ENCODE measurements at regions not wholly inside any gene's neighbourhood (a gene's known extent, or its start where the extent isn't known, plus 50 kb on each side); places are given as distances from the start of the nearest gene placed in this dataset.
"Not testable (repeated sequence)": the region's sequence is repeated elsewhere in the genome, so short reads cannot be mapped to it uniquely, and the experiment has no call there.

DNA sequence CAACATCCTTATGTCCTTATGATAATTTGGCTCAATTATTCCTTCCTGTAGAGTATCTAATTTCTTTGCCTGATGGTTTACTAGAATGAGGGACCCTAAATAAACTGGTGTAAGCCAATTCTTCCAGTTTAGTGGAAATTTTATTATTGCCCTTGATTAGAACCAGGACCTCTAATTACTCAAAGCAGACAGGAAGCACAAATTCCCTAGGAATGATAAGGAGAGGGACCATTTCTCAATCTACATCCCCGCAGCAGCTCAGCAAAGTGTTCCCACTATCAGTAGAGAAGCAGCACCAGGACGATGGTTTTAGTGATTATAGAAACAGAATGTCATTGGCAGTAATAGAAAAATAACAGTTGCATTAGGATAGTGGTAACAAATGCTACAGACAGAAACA, 97.1 kb downstream of the PLPPR4 start:
- DNase-seq, result no peak

DNA sequence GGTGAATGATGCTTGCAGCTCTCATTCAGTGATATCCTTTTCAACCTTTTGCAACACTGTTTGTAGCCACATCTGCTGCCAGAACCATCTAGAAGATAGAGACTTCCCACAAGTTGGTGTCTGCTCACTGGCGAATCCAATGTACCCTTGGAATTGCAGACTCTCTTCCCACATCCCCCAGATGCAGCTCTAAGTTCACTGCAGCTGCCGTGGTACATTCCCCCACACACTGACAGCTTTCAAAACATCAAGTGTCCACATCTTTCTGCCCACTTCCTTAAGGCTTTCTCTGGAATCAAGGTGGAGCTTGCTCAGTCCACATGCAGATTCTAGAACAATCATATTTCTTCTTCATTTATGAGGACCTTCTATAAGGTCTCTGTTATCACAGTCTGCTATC, 99.2 kb downstream of the PLPPR4 start:
- no peak for DNase-seq

DNA sequence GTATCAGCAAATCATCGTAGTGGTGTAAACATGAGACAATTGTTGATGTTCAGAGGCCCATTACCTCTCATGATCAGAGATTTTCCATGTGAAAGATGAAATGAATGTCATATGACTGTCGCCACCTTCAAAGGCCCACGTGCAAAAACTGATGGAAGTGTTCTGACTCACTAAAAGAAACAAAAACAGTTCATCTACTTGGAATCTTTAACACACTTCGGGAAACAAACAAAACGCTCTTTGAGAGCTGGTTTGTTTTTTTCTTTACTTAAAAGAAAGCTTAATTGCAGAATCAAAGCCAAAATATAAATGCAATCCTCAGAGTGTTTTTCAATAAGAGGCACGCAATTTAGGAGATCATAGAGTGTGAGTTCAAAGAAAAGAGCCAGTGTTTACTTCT, 100.8 kb downstream of the PLPPR4 start:
- no peak for DNase-seq

DNA sequence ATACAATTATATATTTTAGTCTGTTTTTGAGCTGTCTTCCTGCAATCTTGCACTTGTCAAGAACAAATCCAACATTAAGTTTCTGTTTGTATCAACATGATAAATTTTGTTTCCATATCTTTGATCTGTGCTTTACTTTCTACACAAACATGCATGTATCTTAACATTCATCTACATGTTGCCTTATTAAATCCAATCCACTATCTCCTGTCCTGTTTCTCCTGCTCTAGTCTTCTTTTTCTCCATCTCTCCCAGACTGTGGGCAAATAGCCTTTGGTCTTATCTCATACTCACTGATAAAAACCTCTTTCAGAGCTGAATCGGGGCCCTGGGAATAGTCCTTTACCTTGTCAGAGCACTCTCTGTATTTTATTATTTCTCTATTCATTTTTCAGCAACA, 101.3 kb downstream of the PLPPR4 start:
- no peak for DNase-seq

DNA sequence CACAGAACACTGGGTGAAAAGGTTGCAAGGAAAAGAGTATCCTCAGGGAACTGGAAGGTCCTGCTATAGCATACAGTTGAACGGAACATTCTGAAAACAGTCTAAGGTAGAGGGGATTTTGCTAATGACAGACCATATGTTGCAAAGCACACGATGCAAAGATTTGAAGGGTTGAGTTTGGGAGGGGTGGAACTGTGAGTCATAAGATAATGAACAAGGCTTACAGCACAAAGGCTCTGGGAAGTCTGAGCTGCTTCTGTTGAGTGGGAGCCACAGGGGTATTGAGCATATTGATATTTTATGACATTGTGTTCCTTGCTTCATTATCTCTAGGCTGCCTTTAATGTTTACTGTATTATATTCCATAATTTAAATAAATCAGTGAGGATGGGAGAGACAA, 104.9 kb downstream of the PLPPR4 start:
- DNase-seq, result no peak

DNA sequence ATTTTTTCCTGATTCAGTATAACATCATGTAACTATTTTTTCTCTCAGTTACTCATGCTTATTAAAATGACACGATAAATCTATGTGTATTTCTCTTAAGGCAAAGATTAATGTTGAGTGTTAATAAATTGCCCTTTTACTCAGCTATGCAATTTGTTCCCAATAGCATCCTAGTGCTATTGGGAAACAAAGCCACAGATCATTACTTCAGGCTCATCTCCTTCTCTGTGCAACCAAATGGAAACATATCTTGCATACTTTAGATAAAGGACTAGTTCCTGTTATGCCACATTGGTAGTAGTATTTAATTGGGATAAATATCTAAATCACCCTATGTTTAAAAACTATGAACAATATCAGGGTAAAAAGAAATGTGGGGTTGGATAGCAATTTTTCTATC, 106.2 kb downstream of the PLPPR4 start:
- no peak for DNase-seq

DNA sequence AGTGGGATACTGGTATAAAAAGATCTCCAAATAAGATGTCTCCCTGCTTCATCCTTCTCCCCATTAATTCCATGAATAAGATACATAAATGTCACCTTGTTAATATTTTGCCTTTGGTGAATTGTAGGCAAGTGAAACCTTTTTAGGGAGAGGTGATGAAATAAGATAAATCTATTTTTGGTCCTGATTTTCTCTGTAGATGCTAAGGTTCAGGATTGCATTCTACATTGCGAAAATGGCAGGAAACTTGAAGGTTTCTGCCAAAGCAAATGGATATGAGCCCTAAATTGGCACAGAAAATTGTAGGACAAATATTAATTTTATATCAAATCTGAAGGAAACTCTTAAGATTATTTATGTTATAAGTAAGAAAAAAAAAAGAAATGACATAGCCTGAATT, 107.1 kb downstream of the PLPPR4 start:
- DNase-seq, result no peak

DNA sequence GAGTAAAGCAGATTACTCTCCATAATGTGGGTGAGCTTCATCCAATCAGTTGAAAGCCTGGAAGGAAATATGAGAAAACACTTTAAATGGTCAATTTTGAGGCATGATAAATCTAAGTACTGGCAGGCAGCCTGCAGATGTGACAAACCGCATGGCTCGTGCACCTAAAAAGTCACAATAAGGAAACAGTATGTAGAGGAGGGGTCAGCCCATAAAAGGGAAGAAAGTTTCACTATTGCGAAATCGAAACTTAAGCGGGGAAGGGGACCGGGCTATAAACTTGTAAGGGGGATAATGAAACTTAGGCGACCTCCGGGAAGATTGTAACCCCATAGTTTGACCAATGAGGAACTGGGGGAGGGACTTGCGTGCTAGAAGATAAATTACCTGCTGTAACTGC, 109.8 kb downstream of the PLPPR4 start:
- DNase-seq, result no peak

DNA sequence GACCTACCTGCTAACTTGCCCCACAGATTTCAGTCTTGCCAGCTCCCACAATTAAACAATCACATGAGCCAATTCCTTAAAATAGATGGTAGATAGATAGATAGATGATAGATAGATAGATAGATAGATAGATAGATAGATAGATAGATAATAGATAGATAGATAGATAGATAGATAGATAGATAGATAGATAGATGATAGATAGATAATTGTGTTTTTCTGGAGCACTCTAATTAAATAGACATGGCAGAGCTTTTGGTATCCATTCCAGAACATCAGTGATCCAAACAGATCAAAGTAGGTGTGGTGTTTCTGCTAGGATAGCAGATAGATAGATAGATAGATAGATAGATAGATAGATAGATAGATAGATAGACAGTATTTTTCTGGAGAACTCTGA, 110.4 kb downstream of the PLPPR4 start:
- DNase-seq, result not testable (repeated sequence)

DNA sequence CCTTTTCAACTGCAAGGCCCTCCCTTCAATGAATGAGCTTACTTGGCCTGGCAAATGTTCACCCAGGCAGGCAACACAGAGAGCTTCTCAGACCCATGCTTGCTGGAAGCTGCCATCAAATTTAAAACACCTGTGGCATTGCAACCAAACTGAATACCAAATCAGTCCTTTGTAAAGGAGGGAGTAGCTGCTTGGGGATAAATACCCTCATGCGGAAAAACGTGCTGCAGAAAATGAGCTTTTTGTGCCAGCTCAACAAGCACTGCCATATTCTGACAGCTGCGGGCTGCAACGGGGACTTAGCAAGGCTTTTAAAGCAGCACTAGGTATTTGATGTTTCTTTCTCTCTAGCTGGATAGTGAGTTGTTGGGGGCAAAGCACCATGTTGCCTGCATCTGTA, 119.7 kb downstream of the PLPPR4 start:
- no peak for DNase-seq

DNA sequence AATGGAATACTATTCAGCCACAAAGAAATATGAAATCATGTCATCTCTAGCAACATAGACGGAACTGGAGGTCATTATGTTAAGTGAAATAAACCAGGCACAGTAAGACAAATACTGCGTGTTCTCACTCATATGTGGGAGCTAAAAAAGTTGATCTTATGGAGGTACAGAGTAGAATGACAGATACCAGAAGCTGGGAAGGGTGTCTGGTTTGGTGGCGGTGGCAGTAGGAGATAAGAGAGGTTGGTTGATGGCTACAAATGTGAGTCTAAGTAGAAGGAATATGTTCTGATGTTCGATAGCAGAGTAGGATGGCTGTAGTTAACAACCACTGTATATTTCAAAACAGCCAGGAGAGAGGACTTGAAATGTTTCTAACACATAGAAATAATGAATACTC, 121.6 kb downstream of the PLPPR4 start:
- no peak for DNase-seq

DNA sequence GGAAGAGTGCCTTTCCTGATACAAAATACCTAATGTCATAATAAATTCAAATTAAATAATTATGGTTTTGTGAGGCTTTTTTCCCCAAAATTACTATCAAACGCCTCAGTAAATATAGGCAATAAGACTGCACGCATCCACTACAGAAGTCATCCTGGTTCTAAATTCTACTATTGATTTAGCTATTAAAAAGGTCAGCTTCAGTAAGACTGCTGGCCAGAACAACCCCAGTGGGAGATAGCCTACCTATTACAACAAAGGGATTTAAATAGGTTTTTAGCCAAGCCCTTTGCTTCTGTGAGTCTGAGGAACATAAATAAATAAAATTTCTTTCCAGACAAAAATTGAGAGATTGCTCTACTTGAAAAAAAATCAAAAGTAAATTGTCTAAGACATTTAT, 132.1 kb downstream of the PLPPR4 start:
- no peak for DNase-seq

DNA sequence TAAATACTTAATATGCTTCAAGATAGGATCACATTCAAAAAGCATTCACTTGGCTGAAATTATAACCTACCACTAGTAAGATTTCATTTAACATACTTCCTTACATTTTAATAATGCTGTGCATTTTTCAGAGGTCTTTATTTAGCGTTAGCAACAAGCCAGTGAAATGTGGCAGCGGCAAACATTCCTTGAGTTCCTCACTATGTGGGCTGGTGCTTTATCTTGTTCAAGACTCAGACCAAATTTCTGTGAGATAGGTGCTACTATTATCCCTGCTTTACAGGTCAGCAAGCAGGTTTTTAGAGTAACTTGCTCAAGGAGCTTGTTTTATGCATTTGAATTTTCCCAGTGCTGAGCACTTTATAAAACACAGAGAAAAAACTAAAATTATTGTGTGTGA, 132.7 kb downstream of the PLPPR4 start:
- no peak for DNase-seq

DNA sequence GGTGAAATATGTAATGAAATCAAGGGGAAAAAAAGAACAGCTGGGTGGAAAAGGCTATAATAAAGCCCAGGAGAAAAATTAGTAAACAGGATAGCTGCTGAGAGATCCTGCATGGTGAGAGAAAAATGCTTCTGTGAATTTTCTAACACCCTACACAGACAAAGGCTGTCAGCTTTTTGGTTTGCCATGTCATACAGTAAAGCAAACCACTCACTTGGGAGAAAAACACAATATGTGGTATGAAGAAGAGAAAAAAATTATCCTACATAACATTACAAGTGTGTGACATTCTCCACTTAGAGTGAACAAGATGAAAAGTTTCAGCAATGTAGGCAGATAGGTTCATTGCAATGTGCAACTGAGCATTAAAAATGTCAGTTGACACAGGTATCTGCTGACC, 133.6 kb downstream of the PLPPR4 start:
- DNase-seq, result no peak

DNA sequence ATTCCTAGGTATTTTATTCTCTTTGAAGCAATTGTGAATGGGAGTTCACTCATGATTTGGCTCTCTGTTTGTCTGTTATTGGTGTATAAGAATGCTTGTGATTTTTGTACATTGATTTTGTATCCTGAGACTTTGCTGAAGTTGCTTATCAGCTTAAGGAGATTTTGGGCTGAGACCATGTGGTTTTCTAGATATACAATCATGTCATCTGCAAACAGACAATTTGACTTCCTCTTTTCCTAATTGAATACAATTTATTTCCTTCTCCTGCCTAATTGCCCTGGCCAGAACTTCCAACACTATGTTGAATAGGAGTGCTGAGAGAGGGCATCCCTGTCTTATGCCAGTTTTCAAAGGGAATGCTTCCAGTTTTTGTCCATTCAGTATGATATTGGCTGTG, 137.3 kb downstream of the PLPPR4 start:
- not testable (repeated sequence) for DNase-seq

DNA sequence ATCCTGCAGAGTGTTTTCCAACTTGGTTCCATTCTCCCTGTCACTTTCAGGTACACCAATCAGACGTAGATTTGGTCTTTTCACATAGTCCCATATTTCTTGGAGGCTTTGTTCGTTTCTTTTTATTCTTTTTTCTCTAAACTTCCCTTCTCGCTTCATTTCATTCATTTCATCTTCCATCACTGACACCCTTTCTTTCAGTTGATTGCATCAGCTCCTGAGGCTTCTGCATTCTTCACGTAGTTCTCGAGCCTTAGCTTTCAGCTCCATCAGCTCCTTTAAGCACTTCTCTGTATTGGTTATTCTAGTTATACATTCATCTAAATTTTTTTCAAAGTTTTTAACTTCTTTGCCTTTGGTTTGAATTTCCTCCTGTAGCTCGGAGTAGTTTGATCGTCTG, 140.1 kb downstream of the PLPPR4 start:
- not testable (repeated sequence) for DNase-seq

DNA sequence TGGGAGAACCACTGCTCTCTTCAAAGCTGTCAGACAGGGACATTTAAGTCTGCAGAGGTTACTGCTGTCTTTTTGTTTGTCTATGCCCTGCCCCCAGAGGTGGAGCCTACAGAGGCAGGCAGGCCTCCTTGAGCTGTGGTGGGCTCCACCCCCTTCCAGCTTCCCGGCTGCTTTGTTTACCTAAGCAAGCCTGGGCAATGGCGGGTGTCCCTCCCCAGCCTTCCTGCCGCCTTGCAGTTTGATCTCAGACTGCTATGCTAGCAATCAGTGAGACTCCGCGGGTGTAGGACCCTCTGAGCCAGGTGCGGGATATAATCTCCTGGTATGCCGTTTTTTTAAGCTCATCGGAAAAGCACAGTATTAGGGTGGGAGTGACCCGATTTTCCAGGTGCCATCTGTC, 141.0 kb downstream of the PLPPR4 start:
- DNase-seq, result not testable (repeated sequence)

DNA sequence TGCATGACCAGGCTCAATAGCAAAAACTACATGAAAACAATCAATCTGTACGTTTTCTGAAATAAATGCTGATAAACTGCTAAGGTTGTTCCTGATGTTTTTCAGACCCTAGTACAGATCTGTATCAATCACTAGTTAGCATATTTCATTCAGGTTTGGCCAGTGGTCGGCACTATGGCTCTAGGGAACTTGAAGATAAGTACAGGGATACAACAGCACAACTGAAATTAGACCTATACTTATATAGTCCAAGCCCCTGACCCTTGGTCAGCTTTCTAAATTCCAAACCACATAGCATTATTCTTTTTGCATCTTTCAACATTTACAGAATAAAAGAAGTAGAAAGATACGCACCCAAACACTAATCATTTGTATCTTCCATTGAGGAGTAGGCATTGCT, 142.7 kb downstream of the PLPPR4 start:
- no peak for DNase-seq

DNA sequence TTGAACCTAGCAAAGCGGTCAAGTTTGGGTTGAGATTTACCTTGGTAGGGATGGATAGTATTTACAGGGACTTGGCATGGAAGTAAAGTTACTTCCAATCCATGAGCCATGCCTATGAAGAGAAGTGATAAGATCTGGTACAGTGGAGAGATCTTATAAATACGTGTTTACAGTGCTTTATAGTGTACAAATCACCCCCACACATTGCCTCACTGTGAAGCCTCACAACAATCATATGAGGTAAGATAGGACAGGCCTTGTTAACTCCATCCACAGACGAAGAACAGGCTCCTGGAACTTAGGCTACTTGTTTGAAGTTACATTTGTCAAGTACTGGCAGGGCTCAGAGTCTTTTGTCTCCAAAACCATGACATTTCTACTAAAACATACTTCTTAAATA, 159.8 kb downstream of the PLPPR4 start:
- no peak for DNase-seq

DNA sequence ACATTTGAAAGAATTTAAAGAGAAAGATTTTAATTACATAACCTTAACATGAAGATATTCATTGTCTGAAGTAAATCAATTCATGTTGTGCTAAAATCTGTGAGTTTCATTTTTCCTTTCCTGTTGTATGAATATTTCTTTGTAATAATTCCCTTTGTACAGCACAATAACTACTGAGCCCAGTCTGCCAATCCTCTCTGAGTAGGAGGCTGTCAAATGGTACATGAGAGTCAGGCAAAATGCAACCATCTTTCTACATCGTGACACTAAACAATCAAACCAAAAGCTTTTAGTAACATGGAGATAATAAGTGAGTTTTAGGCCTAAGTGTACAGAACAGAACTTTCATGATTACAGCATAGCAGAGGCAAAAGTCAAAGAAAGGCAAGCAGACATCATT, 165.5 kb downstream of the PLPPR4 start:
- no peak for DNase-seq

DNA sequence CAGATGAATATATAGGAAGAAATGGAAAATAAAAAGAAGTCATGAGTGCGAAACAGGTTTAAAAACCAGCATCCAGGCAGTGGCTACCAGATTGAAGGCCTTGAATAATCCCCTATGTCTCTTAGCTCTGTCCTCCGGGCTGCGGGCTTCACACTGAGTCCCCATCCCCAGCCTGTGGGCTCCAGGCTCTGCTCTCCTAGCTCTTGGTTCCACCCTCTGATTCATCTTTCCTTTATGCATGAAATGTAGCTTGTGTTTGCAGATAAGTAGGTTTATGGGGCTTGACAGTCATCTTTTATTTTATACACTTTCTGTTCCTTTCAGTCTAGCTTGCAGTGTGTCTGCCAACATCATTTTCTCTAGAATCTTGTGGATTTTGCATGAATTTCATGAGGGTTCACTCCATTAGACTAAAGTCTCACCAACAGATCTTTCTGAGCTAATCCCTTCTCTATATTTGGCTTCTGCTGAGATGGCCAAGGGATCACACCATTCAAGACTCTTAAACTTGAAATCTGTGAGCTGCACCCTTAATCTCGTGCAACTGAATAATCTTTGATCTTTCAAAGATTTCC, 174.5 kb downstream of the PLPPR4 start:
- no peak for DNase-seq

DNA sequence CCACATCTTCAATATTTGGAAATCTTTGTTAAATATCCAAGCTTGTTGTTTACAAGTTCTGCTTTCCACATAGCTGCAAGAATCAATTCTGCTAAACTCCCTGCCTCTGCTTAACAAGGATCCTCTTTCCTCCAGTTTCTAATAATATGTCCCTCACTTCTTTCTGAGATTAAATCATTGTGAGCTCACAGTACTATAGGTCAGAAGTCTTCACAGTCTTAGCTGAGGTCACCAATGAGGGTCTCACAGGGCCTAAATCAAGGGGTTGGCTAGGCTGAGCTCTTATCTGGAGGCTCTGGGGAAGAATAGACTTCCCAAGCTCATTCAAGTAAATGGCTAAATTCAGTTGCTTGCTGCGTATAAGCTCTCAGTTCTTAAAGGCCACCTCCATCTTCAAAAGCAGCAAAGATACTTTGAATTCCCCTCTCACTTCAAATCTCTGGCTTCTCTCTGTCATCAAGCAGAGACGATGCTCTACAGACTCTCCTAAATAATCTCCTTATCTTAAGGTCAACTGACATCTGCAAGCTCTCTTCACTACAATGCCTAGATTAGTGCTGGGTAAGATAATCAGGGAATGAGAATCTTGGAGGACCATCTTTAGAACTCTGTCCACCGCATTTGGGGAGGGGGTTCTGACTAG, 175.3 kb downstream of the PLPPR4 start:
- no peak for DNase-seq

DNA sequence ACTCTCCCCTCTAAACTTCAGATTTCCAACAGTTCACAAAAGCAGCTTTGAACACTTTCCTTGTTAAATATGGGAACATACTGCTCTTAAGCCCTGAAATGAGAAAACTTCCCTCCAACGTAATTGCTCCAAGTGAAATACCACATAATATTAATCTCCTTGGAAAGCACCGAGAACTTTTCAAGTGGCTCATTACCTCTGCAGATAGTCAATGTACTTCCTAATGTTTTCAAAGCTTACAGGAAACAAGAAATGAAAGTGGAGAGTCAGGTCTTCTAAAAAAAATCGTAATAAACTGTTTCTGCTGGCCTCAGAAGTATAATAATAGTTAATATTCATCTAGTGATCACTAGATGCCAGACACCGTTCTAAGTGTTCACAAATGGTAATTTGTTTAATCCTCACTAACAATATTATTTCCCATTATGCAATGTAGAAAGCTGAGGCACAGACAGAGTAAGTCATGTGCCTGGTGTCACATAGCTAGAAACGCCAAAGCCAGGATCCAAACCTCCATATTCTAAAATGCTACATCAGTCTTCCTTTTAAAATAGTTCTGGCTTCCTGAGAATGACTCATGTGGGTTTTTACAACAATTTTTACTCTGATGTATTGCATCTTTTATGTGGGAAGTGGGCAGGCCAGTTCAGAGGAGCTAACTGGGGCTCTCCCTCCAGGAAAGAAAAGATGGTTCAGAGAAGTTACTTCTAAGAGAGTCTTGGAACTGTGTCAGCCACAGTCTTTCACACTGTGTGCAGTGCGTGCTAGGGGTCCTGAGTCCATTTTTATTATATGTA, 177.2 kb downstream of the PLPPR4 start:
- no peak for DNase-seq
